ENCODE measurements at regions not wholly inside any gene's neighbourhood (a gene's known extent, or its start where the extent isn't known, plus 50 kb on each side); places are given as distances from the start of the nearest gene placed in this dataset.

DNA sequence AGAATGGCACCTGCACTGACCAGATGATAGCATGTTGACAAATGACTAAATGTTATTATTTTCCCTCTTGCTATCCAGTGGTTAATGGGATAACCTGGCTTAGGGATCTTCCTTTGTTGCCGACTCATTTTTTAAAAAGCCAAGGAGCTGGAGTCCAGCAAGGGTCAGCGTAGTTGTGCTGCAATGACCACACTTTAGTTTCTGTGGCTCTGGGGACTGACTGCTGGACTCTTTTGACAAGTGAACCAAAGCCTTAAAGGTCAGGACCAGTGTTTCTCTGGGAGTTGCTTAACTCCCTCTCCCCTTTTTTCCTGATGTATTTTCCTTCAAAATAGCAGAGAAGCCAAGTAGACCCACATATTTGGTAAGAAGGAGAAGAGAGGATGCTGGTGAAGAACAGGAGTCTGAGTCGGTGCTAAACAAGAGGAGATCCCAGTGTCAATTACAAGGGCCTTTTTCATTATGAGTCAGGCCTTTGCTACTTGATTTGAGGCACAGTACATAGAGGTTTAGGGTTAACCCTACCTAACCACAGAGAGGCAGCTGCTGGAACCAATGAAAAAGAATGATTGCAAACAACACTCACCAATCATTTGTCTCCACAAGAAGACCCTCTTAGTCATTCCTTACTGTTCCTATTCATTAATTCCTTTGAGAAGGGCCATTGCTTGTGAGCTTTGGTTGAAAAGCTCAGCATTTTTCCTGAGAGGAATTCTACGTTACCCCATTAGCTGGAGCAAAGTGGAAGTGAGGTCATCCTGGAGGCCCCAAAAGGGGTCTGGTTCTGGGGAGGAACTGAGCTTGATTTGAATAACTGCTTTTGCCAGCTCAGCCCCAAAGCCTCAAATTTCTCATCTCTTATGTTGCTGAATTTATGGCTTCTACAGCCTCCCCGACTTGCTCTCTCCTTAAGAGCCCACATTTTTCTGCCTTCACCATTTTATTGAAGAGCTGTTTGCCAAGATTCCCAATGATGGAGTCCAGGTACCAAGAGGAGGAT lies 137.6 kb upstream of the HNMT start:
- DNase-seq: no peak

DNA sequence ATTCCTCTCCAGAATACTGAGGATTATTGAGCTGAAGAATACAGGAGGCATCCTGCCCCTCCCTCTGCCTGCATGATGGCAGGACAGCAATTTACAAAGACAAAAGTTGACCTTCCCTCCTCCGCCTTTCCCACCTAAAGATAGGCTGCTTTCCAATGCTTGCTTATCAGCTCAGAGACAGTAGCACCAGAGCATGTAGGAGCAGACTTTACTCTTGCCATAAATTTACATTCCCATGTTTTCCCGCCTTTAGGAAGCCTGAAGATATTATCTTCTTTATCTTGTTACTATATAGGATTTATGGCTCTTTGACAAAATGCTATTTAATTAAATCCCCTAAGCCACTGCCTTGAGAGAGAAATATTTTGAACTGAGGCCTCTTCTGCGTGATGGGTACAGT lies 135.6 kb upstream of the HNMT start:
- no peak for DNase-seq

DNA sequence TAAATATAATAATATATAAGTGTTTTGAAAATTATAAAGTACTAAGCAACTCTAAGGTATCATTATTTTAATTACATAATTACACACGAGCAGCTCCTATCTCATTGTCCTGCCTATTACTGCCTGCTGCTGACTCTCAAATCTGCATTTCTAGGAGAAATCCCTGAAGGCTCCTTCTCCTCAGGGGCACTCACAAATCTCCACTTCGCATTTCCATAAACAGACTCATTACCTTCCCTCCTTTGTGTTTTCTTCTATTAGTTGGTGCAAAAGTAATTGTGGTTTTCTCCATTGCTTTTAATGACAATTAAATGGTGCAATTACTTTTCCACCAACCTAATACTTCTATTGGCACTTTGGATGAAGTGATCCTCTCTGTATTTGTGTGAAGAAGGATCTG lies 135.0 kb upstream of the HNMT start:
- DNase-seq: no peak

DNA sequence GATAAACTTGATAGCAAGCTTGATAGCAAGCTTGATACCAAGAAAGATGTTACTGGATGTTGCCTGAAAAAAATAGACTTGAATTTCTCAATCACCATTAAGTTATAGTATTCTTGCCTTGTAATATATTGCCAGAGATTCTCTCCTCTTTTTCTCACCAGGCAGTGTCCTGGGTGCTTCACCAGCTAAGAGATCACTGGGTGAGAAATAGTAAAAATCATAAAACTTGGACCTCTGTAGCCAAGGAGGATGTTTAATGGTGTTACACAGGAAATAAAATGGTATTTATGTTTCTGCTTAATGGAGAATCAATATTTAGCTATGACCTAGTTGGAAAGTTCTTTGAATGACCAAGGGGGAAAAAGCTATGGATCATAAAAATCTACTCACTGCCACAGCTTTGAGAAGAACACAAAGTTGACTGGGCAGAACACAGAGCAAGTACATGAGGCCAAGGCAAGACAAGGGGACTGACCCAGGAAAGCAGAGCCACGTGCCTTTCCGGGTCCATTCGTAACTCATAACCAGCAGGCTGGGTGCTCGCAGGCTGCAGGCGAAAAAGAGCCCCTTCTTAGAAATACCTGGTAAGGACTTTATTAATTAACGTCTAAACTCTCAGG lies 129.4 kb upstream of the HNMT start:
- no peak for DNase-seq

DNA sequence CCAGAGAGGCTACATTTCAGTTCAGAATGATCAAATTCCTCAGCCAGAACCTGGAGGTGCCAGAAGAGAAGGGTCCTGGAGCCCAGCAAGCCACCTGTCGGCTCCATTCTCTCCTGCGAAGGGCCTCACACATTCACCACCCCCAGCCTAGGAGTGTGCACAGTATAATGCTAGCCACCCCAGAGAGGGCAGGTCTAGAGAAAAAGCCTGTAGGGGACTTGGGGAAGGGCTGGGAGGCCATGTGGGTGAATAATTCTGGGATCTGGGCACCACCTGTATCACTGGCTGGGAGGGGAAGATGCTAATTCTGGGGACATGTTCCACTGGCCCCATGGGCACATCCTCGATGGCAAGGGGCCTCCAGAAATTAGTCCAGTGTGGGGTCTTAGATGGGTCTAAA lies 127.6 kb upstream of the HNMT start:
- DNase-seq: no peak

DNA sequence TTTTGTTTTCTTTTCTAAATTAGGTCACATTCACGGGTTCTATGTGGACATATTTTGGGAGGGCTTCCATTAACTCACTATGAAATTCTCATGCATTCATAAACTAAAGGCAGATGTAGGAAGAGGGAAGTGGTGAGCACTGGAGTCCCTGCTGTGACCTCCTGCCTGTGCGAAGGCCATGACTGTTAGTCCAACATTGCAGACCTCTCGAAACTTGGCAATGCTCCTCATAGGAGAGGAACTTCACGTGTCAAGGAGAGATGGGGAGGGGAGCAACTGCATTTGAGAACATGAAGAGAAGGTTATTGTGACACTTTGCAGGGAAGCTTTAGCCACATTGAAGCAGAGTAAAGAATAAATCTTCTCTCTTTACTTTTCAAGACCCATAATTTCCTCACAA lies 126.4 kb upstream of the HNMT start:
- DNase-seq: no peak

DNA sequence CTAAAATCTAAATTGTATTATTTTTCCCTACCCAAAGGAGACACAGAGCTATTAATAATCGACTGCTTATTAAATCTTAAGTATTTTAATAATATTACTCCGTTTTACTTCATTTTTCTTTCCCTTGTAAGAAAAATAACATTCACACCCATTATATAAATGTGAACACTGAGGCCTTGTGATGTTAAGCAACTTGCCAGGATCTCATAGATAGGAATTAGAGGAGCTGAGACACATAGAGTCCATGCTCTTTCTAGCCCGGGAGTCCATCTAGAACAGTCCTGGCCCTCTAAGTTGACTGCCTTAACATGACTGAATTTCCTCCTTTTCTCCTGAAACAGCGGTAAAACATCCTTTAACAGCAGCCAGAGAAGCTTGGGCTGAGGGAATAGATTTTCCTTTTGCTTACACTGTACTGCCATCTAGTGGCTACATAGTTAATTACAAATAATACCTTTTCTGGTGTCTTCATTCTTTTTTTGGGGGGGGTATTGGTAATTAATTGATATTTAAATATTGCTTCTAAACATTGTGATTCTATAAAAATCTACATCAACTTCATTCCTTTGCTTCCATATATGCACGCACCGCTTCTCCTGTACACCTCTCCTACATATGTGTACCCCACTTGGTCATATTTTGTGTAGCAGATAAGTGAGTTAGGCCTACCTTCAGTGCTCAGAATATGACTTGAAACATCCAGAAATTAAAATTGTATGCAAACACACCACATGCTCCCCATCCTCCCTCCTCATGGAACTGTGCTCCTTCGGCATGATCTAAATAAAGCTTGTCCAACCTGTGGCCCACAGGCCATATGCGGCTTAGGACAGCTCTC lies 125.8 kb upstream of the HNMT start:
- peak; percentile 74 for DNase-seq

DNA sequence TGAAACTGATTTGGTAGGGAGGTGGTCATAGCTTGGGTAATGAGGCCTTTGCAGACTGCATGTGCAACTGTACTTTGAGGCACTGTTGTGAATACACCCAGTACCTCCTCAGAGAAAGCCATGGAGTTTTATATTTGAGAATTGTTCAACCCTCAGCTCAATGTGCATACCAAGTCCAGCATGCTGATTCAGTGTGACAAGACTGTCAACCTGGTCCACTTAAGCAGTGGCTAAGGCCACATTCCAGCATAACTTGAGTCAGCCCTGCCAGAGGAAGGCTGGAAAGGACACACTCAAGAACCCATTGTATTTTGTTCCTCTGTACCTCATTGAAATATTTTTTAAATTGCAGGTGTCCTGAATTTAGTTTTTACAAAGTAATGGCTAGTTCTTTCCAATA lies 121.8 kb upstream of the HNMT start:
- DNase-seq: no peak

DNA sequence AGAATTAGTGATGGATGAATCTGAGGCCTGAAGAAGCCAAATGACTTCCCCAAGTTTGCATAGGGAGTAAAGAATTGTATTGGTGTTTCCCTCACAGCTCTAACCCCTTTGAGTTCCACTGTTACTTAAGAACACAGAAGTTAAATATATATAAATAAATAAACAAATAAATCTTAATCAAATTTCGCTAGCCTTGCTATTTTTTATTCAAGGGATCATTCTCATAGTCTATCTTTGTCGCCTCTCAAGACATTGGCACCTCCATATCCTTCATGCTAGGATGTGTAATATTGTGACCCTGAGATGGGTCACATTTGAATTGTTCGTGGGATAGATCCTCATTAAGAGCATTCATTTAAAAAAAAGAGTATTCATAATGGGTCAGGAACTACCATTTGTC lies 121.3 kb upstream of the HNMT start:
- DNase-seq: no peak

DNA sequence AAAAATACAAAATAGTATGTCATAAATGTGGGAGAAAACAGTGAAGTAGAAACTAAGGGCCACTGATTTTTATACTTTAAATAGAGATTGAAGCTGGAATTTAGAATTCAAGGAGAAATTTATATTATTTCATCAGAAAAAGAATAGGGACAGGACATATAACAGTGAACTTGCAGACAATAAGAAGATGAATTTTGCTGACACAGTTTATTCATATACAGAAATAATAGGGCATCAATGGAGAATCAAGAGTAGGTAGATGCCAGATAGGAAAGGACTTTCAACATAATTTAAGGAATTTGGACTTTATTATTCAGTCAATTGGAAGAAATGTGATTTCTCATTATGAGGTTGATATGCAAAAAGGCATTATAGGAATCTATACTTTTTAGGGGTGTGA lies 118.9 kb upstream of the HNMT start:
- no peak for DNase-seq

DNA sequence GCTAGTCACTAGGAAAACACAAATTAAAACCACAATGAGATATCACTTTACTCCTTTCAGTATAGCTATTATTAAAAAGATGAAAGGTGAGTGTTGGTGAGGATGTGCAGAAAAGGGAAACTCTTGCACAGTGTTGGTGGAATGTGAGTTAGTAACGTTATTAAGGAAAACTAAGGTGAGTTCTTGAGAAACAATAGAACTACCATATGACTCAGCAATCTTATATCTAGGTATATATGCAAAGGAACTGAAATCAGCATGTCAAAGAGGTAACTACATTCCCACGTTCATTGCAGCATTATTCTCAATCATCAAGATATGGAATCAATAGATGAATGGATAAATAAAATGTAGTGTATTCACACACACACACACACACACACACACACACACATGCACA lies 117.3 kb upstream of the HNMT start:
- DNase-seq: no peak

DNA sequence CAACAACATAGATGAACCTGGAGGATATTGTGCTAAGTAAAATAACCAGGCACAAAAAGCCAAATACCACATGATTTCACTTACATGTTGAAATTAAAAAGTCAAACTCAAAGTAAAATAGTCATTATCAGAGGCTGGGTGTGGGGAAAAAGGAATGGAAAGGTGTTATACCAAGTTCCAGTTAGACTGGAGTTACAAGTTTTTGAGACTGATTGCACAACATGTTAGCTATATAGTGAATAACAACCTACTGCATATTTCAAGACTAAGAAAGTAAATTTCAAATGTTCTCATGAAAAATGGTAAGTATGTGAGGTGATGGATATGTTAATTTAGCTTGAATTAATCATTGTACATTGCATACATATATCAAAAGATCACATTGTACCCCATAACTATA lies 116.8 kb upstream of the HNMT start:
- DNase-seq: no peak

DNA sequence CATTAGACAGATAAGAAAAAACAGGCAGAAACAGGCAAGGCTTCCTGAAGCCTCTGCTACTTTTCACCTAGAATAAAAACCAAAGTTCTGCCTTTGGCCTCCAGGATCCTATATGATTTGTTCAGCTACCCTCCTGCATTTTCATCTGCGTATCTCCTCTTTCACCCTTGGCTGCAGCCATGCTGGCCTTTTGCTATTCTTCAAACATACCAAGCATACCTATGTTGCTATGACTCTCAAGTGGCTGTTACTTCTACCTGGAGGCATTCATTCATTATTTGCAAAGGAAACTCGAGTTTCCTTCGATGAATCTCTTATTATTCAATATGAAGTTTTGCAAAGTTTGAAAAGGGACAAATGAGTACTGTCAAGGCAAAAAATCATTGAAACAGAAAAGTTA lies 106.4 kb upstream of the HNMT start:
- no peak for DNase-seq

DNA sequence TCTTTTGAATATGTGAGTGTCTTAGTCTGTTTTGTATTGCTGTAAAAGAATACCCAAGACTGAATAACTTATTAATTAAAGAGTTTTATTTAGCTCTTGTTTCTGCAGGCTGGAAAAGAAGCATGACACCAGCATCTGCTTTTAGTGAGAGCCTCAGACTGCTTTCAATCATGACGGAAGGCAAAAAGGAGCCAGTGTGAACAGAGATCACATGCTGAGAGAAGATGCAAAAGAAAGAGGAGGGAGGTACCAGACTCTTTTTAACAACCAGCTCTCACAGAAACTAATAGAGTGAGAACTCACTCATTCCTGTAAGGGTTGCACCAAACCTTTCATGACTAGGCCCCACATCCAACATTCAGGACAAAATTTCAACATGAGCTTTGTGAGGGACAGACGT lies 101.6 kb upstream of the HNMT start:
- DNase-seq: no peak

DNA sequence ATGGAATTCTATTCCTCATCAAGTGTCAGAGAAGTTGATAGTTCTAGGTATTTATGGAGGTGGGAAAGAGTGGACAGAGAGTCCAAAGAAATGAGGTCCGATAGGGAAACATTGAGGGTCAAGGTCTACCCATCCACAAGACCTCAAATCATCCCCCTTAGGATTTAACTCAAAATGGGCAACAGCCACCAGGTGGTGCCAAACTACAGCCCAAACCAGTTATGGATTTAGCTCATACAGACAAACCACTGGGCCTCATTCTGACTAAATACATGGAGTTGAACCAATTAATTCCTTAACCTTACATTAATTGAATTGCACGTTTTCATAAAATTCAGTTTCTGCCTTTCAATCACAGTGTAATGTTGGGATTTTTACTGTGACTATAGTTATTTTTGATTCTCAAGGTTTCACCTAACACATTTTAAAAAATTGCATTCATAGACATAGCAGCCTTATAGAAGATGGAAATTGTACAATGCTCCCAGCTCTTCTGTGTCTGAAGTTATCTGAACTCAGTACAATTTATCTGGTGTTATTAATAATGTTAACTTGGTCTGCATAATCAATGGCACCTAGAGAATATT lies 98.2 kb upstream of the HNMT start:
- DNase-seq: peak; percentile 76

DNA sequence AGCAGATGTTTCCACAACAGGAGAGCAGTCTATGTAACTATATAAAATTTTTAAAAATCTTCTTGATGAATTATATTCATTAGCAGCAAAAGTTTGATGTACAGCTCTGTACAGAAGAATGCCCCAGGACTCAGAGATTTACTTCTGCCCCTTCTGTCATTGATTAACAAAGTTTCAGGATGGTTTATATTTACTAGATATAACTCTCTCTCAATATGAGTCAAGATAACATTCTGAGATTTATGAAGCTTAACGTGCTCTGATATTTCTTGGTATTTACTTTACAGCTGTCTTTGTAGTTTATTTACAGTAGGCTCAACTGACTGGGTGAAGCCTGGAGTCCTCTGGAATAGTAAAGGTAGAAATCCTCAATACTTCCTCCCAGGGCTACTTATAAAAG lies 93.6 kb upstream of the HNMT start:
- DNase-seq: no peak

DNA sequence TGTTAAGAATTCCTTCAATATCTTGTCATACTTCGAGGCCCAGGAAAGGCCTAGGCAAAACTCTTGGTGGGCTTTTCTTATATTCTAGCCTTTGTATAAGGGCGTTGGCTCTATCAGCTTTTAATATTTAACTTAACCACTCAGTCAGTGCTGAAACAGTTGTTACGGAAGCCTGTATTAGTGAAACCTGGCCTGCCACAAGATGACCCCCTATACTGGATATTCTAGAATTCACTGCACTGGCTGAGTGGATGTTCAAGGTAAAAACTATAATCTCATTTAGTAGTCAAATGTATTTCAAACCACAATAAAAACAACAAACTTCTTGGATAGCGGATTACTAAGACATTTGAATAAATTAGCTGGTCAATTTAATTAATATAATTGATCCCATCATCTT lies 91.7 kb upstream of the HNMT start:
- no peak for DNase-seq

DNA sequence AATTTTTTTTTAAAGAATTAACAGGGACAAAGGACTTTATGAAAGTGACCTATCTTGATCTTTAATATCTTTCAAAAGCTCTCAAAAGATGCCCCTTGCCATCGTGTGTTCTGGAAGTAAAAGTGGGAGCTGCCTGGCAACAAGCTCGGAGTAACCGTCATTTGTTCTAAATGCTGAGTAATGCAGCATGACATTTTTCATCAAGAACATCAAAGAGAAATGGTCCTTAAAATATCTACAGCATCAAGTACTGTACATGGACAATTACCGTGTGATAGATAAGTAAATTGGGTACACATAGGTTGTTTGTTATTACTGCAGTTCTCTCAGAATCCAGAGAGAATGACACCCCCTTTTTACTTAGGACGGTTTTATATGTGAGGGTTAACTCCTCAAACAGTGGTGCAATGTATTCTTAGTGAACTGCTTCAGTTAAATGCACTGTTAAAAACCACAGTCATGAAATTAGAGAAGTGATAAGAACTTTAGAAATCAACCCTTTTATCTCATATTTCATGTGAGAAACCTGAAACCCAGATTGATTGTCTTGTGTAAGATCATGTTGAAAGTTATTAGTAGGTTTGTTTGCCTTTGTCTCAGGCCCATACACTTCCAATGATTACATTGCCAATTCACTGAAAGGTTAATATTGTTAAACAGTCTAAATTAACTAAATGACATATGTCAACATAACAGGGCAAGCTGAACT lies 90.6 kb upstream of the HNMT start:
- peak; percentile 54 for DNase-seq

DNA sequence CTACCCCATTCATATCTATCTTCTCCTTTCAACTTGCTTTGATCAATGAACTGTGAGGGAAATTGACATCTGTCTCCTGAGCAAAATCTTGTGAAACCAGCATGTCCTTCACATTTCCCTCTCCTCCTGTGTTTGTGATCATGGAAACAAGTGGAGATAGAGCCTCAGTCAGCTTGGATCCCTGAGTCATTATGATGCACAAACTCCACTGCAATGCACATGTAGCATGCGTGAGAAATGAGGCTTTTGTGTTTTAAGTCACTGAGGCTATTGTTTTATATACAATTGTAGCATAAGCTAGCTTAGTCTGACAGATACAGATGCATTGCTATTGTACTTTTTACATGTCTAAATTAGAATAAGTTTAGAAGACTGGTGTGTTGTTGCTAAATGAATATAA lies 85.2 kb upstream of the HNMT start:
- DNase-seq: no peak

DNA sequence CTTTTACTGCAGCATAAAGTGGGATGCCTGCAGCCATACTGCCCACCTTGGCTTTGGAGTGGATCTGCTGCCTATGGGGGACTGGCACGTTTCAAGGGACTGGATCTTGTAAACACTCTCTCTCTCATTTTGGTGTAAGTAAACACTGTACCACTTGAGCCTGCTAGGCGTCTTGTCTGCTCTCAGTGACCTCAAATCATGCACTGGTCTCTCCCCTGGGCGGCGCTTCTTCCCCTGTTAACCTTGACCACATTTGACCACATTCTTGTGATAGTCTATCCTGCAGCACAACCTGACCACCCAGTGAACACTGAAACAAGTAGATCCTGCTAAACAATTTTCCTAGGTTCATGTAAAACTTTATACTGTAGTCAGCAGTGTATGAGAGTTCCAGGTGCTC lies 82.6 kb upstream of the HNMT start:
- DNase-seq: no peak

DNA sequence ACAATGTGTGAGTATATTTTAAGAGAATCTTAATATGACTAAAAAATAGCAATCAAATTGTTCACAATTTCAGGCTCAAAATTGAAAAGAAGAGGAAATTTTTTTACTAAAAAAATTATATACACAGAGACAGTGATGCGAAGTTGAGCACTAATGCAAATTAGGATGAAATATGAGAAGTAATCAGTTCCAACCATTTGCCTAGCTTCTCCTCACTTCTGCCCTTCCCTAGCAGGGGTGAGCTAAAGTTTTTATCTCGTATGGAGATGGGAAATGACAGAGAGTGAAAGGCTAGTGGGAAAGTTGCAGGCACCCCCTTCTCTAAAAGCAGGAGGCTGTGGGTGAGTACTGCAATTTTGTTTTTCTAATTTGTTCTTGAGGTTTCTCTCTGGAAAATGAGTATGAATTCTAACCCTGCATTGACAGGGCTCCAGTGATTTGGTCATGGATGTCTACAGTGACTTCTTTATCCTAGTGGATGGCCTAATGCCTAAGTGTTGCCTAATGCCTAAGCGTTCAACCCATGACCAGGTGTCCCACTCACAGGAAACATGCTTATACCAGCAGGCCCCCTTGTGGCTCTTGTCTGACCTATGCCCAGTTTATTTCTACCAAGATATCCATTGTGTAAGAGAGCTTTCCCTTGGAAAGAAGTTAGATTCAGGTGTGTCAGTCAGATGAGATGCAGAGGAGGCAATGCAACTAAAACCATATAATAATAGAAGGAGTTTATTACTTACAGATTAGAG lies 78.0 kb upstream of the HNMT start:
- DNase-seq: peak; percentile 34

DNA sequence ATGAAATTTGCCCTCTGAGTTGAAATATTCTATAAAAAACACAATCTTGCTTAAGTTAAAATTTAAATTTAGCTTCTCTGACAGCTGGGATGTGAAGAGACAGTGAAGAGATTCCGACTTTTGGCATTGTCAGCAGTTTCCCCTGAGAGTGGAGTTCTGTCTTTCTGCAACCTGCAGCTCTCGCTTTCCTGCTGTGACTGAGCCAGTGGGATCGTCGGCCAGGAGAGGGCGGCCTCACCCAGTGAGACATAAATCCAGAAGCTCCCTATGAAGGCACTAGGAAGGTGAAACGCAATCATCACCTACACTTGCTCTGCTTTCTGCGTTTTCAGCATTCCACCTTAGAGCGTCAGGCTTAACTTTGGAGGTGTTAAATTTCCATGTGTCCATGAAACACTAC lies 75.4 kb upstream of the HNMT start:
- DNase-seq: peak; percentile 28
